Activated B cell treated with CpG ODN at 0.5 μM for 24 hours (primary cell): ENCODE measurements at regions not wholly inside any gene's neighbourhood (a gene's known extent, or its start where the extent isn't known, plus 50 kb on each side); places are given as distances from the start of the nearest gene placed in this dataset.

Source experiments
- ATAC-seq: fragments of 200-7000 bp; cut with Tn5 transposase; one replicate; pipeline ENCODE4 v1.10.0; 2021; ENCODE audit warnings: low read depth, mild to moderate bottlenecking, moderate library complexity
- CTCF ChIA-PET: fragments of 350-600 bp; sonication (Branson Sonifier 250); formaldehyde crosslinking; loops from one replicate; lab custom pipeline; 2021; ENCODE audit warnings: antibody characterized with exemption; lab: Charles Lee
- POLR2A ChIA-PET: fragments of 350-600 bp; sonication (Branson Sonifier 250); formaldehyde crosslinking; loops from one replicate; lab custom pipeline; 2021; ENCODE audit warnings: antibody characterized with exemption; lab: Charles Lee
- DNase-seq: peaks from one replicate; pipeline ENCODE4 v3.0.0; 2022
- H3K27ac Mint-ChIP-seq: one replicate; pipeline ENCODE4 v1.8.0; 2020; ENCODE audit warnings: mixed read lengths
- H3K27me3 Mint-ChIP-seq: one replicate; pipeline ENCODE4 v1.8.0; 2021; ENCODE audit warnings: mixed read lengths
- H3K36me3 Mint-ChIP-seq: one replicate; pipeline ENCODE4 v1.8.0; 2021; ENCODE audit warnings: low read depth, mixed read lengths
- H3K4me1 Mint-ChIP-seq: one replicate; pipeline ENCODE4 v1.8.0; 2021; ENCODE audit warnings: mixed read lengths
- H3K4me3 Mint-ChIP-seq: one replicate; pipeline ENCODE4 v1.8.0; 2020; ENCODE audit warnings: mild to moderate bottlenecking, mixed read lengths
- H3K9me3 Mint-ChIP-seq: one replicate; pipeline ENCODE4 v1.8.0; 2020; ENCODE audit warnings: mixed read lengths
- intact Hi-C: fragments of 100-400 bp; cut with micrococcal nuclease; formaldehyde crosslinking; loops from one replicate; pipeline ENCODE4 v1.15.1; 2024
- TF ChIP-seq, protein P1 (sequence below): fragments of 200-600 bp; IDR thresholded peaks from one replicate; pipeline ENCODE4 v1.8.0; 2022; ENCODE audit warnings: antibody characterized with exemption, mild to moderate bottlenecking

DNA sequence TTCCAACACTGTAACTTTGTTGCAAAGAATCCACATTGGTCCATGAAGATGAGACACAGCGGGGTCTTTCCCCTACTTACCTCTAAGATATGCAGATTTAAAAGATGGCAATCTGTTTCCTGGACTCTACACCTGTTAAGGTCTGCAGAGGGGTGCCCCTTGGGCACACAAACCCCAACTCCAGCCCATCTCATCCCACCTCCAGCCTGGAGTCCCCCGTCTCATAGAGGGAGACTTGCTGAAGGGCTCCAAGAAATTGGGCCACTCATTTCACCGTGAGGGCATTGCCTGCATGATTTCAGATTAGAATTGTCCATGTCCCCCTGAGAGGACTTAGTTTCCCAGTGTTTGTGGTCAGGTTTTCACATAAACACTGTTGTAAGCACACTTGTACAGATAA is 365.7 kb downstream of the IRX2 start:
- H3K4me1 Mint-ChIP-seq: no peaks in the 10 kb centered on the region
- H3K27me3 Mint-ChIP-seq: no peaks in the 10 kb centered on the region
- no peak for ATAC-seq
- DNase-seq: no peak
- H3K9me3 Mint-ChIP-seq: no peaks in the 10 kb centered on the region
- intact Hi-C loops: no loop called here
- TF ChIP-seq, protein P1, sequence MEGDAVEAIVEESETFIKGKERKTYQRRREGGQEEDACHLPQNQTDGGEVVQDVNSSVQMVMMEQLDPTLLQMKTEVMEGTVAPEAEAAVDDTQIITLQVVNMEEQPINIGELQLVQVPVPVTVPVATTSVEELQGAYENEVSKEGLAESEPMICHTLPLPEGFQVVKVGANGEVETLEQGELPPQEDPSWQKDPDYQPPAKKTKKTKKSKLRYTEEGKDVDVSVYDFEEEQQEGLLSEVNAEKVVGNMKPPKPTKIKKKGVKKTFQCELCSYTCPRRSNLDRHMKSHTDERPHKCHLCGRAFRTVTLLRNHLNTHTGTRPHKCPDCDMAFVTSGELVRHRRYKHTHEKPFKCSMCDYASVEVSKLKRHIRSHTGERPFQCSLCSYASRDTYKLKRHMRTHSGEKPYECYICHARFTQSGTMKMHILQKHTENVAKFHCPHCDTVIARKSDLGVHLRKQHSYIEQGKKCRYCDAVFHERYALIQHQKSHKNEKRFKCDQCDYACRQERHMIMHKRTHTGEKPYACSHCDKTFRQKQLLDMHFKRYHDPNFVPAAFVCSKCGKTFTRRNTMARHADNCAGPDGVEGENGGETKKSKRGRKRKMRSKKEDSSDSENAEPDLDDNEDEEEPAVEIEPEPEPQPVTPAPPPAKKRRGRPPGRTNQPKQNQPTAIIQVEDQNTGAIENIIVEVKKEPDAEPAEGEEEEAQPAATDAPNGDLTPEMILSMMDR: no peak
- no peaks in the 10 kb centered on the region for H3K36me3 Mint-ChIP-seq
- H3K27ac Mint-ChIP-seq: no peak overlapping the region
- ChIA-PET CTCF (no interaction called here), POLR2A (no interaction called here)
- no peak overlapping the region for H3K4me3 Mint-ChIP-seq

- ChIA-PET CTCF (no interaction called here), POLR2A (no interaction called here)
- Mint-ChIP-seq H3K36me3 (no peaks in the 10 kb centered on the region), H3K27me3 (no peaks in the 10 kb centered on the region), H3K4me3 (no peak overlapping the region), H3K27ac (no peak overlapping the region), H3K4me1 (no peaks in the 10 kb centered on the region), H3K9me3 (no peaks in the 10 kb centered on the region)
- DNase-seq (no peak), ATAC-seq (no peak)
- TF ChIP-seq, protein P1: no peak
- intact Hi-C loops: no loop called here
Measured at GRCh38 chr5:2383698-2384065, 367.8 kb downstream of the IRX2 start.

GRCh38 chr5:2382776-2383697 is 368.4 kb downstream of the IRX2 start:
- Mint-ChIP-seq H3K27me3 (no peaks in the 10 kb centered on the region), H3K4me1 (no peaks in the 10 kb centered on the region), H3K4me3 (no peak overlapping the region), H3K27ac (no peak overlapping the region), H3K36me3 (no peaks in the 10 kb centered on the region), H3K9me3 (no peaks in the 10 kb centered on the region)
- intact Hi-C loops: no loop called here
- DNase-seq (no peak), ATAC-seq (no peak)
- TF ChIP-seq, protein P1: no peak
- ChIA-PET CTCF (no interaction called here), POLR2A (no interaction called here)

DNA sequence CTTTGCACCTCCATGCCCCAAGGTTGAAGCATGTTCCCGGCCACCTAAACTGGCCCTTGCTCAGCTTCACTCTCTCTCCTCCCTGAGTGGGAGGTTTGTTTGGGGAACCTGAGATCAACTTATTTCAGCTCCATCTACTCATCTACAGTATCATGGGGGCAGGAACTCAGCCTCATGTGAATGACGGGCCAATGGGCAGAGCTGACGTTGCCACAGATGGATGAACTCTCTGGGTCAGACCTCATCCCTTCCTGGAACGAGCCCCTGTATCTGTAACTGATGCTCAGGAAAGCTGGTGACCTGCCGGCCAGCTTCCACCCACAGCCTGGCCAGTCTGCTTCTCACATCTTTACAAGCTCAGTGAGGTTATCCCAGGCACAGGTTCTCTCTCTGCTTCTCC is 369.6 kb downstream of the IRX2 start:
- DNase-seq (no peak), ATAC-seq (no peak)
- no peaks in the 10 kb centered on the region for H3K27me3 Mint-ChIP-seq
- POLR2A ChIA-PET: no interaction called here
- no peaks in the 10 kb centered on the region for H3K36me3 Mint-ChIP-seq
- no peaks in the 10 kb centered on the region for H3K9me3 Mint-ChIP-seq
- no peaks in the 10 kb centered on the region for H3K4me1 Mint-ChIP-seq
- CTCF ChIA-PET: no interaction called here
- no peak overlapping the region for H3K4me3 Mint-ChIP-seq
- H3K27ac Mint-ChIP-seq: no peak overlapping the region
- intact Hi-C loops: no loop called here
- TF ChIP-seq, protein P1: no peak

- H3K27ac Mint-ChIP-seq: no peak overlapping the region
- H3K27me3 Mint-ChIP-seq: no peaks in the 10 kb centered on the region
- TF ChIP-seq, protein P1: no peak
- ChIA-PET POLR2A (no interaction called here), CTCF (no interaction called here)
- no peaks in the 10 kb centered on the region for H3K4me1 Mint-ChIP-seq
- no peaks in the 10 kb centered on the region for H3K9me3 Mint-ChIP-seq
- H3K4me3 Mint-ChIP-seq: no peak overlapping the region
- intact Hi-C loops: no loop called here
- ATAC-seq (no peak), DNase-seq (no peak)
- H3K36me3 Mint-ChIP-seq: no peaks in the 10 kb centered on the region
Measured at GRCh38 chr5:2381070-2381469, 370.4 kb downstream of the IRX2 start.
